Right atrium auricular region (tissue), 2 donors: ENCODE measurements at regions not wholly inside any gene's neighbourhood (a gene's known extent, or its start where the extent isn't known, plus 50 kb on each side); places are given as distances from the start of the nearest gene placed in this dataset.

Source experiments
- DNase-seq: peaks from one replicate; pipeline ENCODE4 v3.0.0-alpha.2; 2019; ENCODE audit warnings: low spot score
- H3K27ac ChIP-seq, 2 donors: fragments of 200-600 bp; sonication (generic); 1 replicate in 1 of 2; 2 replicates in 1 of 2; pipeline ENCODE4 v1.5.1; 2016 to 2019
- H3K27me3 ChIP-seq, 2 donors: fragments of 200-600 bp; sonication (generic); one replicate each; pipeline versions ENCODE4 v1.5.1 to v1.6.0; 2017 to 2019
- H3K36me3 ChIP-seq: fragments of 200-600 bp; sonication (generic); one replicate; pipeline ENCODE4 v1.5.1; 2016
- H3K4me1 ChIP-seq, 2 donors: fragments of 200-600 bp; sonication (generic); one replicate each; pipeline versions ENCODE4 v1.5.1 to v1.6.0; 2017 to 2019
- H3K4me3 ChIP-seq, 2 donors: fragments of 200-600 bp; sonication (generic); 1 replicate in 1 of 2; 2 replicates in 1 of 2; pipeline ENCODE4 v1.5.1; 2017 to 2019; ENCODE audit warnings: mild to moderate bottlenecking in 1 of 2, moderate library complexity in 1 of 2
- H3K9me3 ChIP-seq, 2 donors: fragments of 200-600 bp; sonication (generic); one replicate each; pipeline ENCODE4 v1.5.1; 2019
- CTCF ChIP-seq, 2 donors: fragments of 200-600 bp; sonication (generic); IDR thresholded peaks; one replicate each; pipeline ENCODE4 v1.5.1; 2019; ENCODE audit warnings: antibody characterized with exemption in 2 of 2

- H3K36me3 ChIP-seq, result no peaks in the 10 kb centered on the region
- no peak for DNase-seq
- no peaks in the 10 kb centered on the region for H3K27me3 ChIP-seq
- H3K27ac ChIP-seq, result no peak overlapping the region
- no peaks in the 10 kb centered on the region for H3K9me3 ChIP-seq
- H3K4me3 ChIP-seq, result no peak overlapping the region
- no peaks in the 10 kb centered on the region for H3K4me1 ChIP-seq
- TF ChIP-seq CTCF (IDR thresholded peaks at IDR 0.05), result no peak
These were observed 601.1 kb upstream of the PRKX start for GRCh38 chrX:4314586-4314985.

GRCh38 chrX:4277122-4277521 is 563.7 kb upstream of the PRKX start:
- H3K4me3 ChIP-seq, result no peak overlapping the region
- peaks cover 0 to 2% of the 10 kb centered on the region in 2 donors for H3K9me3 ChIP-seq
- H3K27ac ChIP-seq, result no peak overlapping the region
- no peaks in the 10 kb centered on the region for H3K27me3 ChIP-seq
- no peaks in the 10 kb centered on the region for H3K4me1 ChIP-seq
- no peaks in the 10 kb centered on the region for H3K36me3 ChIP-seq
- DNase-seq, result no peak
- TF ChIP-seq CTCF (IDR thresholded peaks at IDR 0.05), result no peak

GRCh38 chrX:4268676-4269075 is 555.2 kb upstream of the PRKX start:
- Histone ChIP-seq H3K4me3 (no peak overlapping the region), H3K27ac (no peak overlapping the region), H3K9me3 (no peaks in the 10 kb centered on the region), H3K4me1 (no peaks in the 10 kb centered on the region), H3K27me3 (no peaks in the 10 kb centered on the region), H3K36me3 (no peaks in the 10 kb centered on the region)
- DNase-seq, result no peak
- no peak for TF ChIP-seq CTCF (IDR thresholded peaks at IDR 0.05)

- Histone ChIP-seq H3K4me3 (no peak overlapping the region), H3K27me3 (no peaks in the 10 kb centered on the region), H3K4me1 (no peaks in the 10 kb centered on the region), H3K36me3 (no peaks in the 10 kb centered on the region), H3K27ac (no peak overlapping the region), H3K9me3 (no peaks in the 10 kb centered on the region)
- no peak for TF ChIP-seq CTCF (IDR thresholded peaks at IDR 0.05)
- no peak for DNase-seq
These were observed 551.6 kb upstream of the PRKX start for GRCh38 chrX:4265036-4265435.

GRCh38 chrX:4263030-4263803 is 549.8 kb upstream of the PRKX start:
- no peaks in the 10 kb centered on the region for H3K27me3 ChIP-seq
- H3K27ac ChIP-seq, result no peak overlapping the region
- no peak for DNase-seq
- H3K36me3 ChIP-seq, result no peaks in the 10 kb centered on the region
- H3K4me1 ChIP-seq, result no peaks in the 10 kb centered on the region
- no peak overlapping the region for H3K4me3 ChIP-seq
- no peak for TF ChIP-seq CTCF (IDR thresholded peaks at IDR 0.05)
- no peaks in the 10 kb centered on the region for H3K9me3 ChIP-seq

GRCh38 chrX:4253092-4253491 is 539.6 kb upstream of the PRKX start:
- Histone ChIP-seq H3K4me1 (no peaks in the 10 kb centered on the region), H3K27me3 (no peaks in the 10 kb centered on the region), H3K4me3 (no peak overlapping the region), H3K27ac (no peak overlapping the region), H3K9me3 (no peaks in the 10 kb centered on the region), H3K36me3 (no peaks in the 10 kb centered on the region)
- TF ChIP-seq CTCF (IDR thresholded peaks at IDR 0.05), result no peak
- no peak for DNase-seq
